ENCODE measurements at regions not wholly inside any gene's neighbourhood (a gene's known extent, or its start where the extent isn't known, plus 50 kb on each side); places are given as distances from the start of the nearest gene placed in this dataset.

- no peak overlapping the region for H2AFZ ChIP-seq (ENCODE audit: low read length)
- no peak overlapping the region for H3K4me3 ChIP-seq (ENCODE audit: low read length)
Observed at GRCh38 chr5:158256096-158256495, 397.2 kb upstream of the CLINT1 start.

DNA sequence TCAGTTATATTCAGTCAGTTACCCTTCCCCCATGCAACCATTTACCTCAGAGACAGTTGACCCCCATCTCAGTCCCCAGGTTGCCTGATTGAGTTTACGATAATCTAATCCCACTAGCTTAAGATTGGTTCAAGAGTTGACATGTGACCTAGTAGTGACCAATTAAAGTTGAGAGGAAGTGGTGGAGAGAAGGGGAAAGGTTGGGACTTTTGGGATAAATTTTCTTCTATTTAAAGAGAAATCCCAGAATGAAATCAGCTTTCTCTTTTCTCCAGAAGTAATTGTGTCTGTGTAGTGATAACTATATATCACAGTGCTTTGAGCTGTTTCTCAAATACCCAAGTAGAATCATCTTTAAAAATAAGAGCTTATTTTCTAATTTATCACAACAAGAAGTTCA, 396.7 kb upstream of the CLINT1 start:
- H3K9me3 ChIP-seq (ENCODE audit: low read length): no peaks in the 10 kb centered on the region
- H3K27me3 ChIP-seq (ENCODE audit: low read length): 0 out of 2 replicates have a peak, but pooled peaks cover under 1% of the 10 kb centered on the region
- no peaks in the 10 kb centered on the region for H4K20me1 ChIP-seq (ENCODE audit: insufficient read depth, low read depth, low read length)
- H3K27ac ChIP-seq (ENCODE audit: low read length): no peak overlapping the region
- no peaks in the 10 kb centered on the region for H3K36me3 ChIP-seq (ENCODE audit: insufficient read depth, low read length)
- no peak for DNase-seq
- H3K4me3 ChIP-seq (ENCODE audit: low read length): no peak overlapping the region
- H3K79me2 ChIP-seq (ENCODE audit: low read length): no peaks in the 10 kb centered on the region
- H2AFZ ChIP-seq (ENCODE audit: low read length): no peak overlapping the region
- H3K4me2 ChIP-seq (ENCODE audit: low read depth, low read length, poor library complexity, severe bottlenecking): no peak overlapping the region
- no peak overlapping the region for H3K9ac ChIP-seq (ENCODE audit: low read length)
- no peaks in the 10 kb centered on the region for H3K4me1 ChIP-seq (ENCODE audit: low read length)
- no peaks in the 10 kb centered on the region for H3K9me2 ChIP-seq (replicated peaks; ENCODE audit: insufficient read depth, low read length)

More at GRCh38 chr5:158256096-158256495, 397.2 kb upstream of the CLINT1 start:
- H3K9ac ChIP-seq (ENCODE audit: low read length): no peak overlapping the region
- H3K4me2 ChIP-seq (ENCODE audit: low read depth, low read length, poor library complexity, severe bottlenecking): no peak overlapping the region
- no peak for DNase-seq
- no peaks in the 10 kb centered on the region for H3K36me3 ChIP-seq (ENCODE audit: insufficient read depth, low read length)
- no peaks in the 10 kb centered on the region for H3K9me2 ChIP-seq (replicated peaks; ENCODE audit: insufficient read depth, low read length)
- no peaks in the 10 kb centered on the region for H3K79me2 ChIP-seq (ENCODE audit: low read length)
- H3K9me3 ChIP-seq (ENCODE audit: low read length): no peaks in the 10 kb centered on the region
- no peak overlapping the region for H3K27ac ChIP-seq (ENCODE audit: low read length)
- H3K4me1 ChIP-seq (ENCODE audit: low read length): no peaks in the 10 kb centered on the region
- H3K27me3 ChIP-seq (ENCODE audit: low read length): 0 out of 2 replicates have a peak, but pooled peaks cover 4% of the 10 kb centered on the region
- no peaks in the 10 kb centered on the region for H4K20me1 ChIP-seq (ENCODE audit: insufficient read depth, low read depth, low read length)

DNA sequence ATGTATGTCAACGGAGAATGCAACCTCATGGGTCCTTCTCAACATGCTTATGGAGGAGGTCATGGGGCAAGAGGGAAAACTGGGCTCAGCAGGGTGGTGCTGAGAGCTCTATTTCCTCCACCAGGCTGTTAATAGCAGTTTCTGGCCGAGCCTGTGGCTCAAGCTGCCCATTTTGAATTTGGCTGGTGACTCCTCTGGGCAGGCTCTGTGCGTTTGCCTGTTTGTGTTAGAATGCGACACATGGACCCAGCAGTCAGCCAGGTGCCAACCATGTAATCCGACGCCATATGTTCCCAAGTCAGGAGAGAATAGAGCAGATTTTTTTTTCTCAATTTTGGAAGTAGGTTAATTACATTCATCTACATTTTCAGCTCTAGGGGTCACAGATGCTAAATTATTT, 387.7 kb upstream of the CLINT1 start:
- H3K4me1 ChIP-seq (ENCODE audit: low read length): no peaks in the 10 kb centered on the region
- H2AFZ ChIP-seq (ENCODE audit: low read length): no peak overlapping the region
- H3K27ac ChIP-seq (ENCODE audit: low read length): no peak overlapping the region
- H3K27me3 ChIP-seq (ENCODE audit: low read length): 0 out of 2 replicates have a peak, but pooled peaks cover 2% of the 10 kb centered on the region
- no peak overlapping the region for H3K4me2 ChIP-seq (ENCODE audit: low read depth, low read length, poor library complexity, severe bottlenecking)
- no peak overlapping the region for H3K4me3 ChIP-seq (ENCODE audit: low read length)
- no peaks in the 10 kb centered on the region for H3K9me2 ChIP-seq (replicated peaks; ENCODE audit: insufficient read depth, low read length)
- no peaks in the 10 kb centered on the region for H3K36me3 ChIP-seq (ENCODE audit: insufficient read depth, low read length)
- no peak overlapping the region for H3K9ac ChIP-seq (ENCODE audit: low read length)
- no peaks in the 10 kb centered on the region for H4K20me1 ChIP-seq (ENCODE audit: insufficient read depth, low read depth, low read length)
- H3K79me2 ChIP-seq (ENCODE audit: low read length): no peaks in the 10 kb centered on the region
- DNase-seq: no peak
- no peaks in the 10 kb centered on the region for H3K9me3 ChIP-seq (ENCODE audit: low read length)

GRCh38 chr5:158245513-158245912, 386.6 kb upstream of the CLINT1 start:
- H3K79me2 ChIP-seq (ENCODE audit: low read length): no peaks in the 10 kb centered on the region
- no peak overlapping the region for H3K4me2 ChIP-seq (ENCODE audit: low read depth, low read length, poor library complexity, severe bottlenecking)
- H3K27me3 ChIP-seq (ENCODE audit: low read length): 0 out of 2 replicates have a peak, but pooled peaks cover 2% of the 10 kb centered on the region
- no peaks in the 10 kb centered on the region for H3K9me2 ChIP-seq (replicated peaks; ENCODE audit: insufficient read depth, low read length)
- H3K27ac ChIP-seq (ENCODE audit: low read length): no peak overlapping the region
- DNase-seq: no peak
- no peaks in the 10 kb centered on the region for H3K4me1 ChIP-seq (ENCODE audit: low read length)
- no peak overlapping the region for H3K4me3 ChIP-seq (ENCODE audit: low read length)
- H3K9me3 ChIP-seq (ENCODE audit: low read length): no peaks in the 10 kb centered on the region
- H4K20me1 ChIP-seq (ENCODE audit: insufficient read depth, low read depth, low read length): no peaks in the 10 kb centered on the region
- no peaks in the 10 kb centered on the region for H3K36me3 ChIP-seq (ENCODE audit: insufficient read depth, low read length)
- H3K9ac ChIP-seq (ENCODE audit: low read length): no peak overlapping the region
- H2AFZ ChIP-seq (ENCODE audit: low read length): no peak overlapping the region

DNA sequence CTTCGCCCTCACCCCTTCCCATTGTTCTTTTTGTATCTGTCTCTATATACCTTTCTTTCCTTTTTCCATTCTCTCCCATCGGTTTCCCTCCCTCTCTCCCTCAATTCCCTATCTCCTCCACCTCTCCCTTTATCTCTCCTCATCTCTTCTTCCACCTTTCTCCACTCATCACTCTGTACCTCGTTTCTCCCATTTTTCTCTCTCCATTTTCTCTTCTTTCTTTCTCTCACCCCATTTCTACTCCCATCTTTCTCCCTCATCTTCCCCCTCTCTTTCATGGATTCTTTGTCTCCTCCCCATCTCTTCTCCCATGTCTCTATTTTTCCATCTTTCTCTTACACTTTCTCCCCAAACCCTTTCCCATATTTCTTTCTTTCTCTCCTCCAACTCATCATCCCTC, 385.9 kb upstream of the CLINT1 start:
- H3K4me3 ChIP-seq (ENCODE audit: low read length): no peak overlapping the region
- H2AFZ ChIP-seq (ENCODE audit: low read length): no peak overlapping the region
- H3K27ac ChIP-seq (ENCODE audit: low read length): no peak overlapping the region
- H3K4me2 ChIP-seq (ENCODE audit: low read depth, low read length, poor library complexity, severe bottlenecking): no peak overlapping the region
- H3K4me1 ChIP-seq (ENCODE audit: low read length): no peaks in the 10 kb centered on the region
- no peaks in the 10 kb centered on the region for H3K9me2 ChIP-seq (replicated peaks; ENCODE audit: insufficient read depth, low read length)
- H3K9ac ChIP-seq (ENCODE audit: low read length): no peak overlapping the region
- no peaks in the 10 kb centered on the region for H3K79me2 ChIP-seq (ENCODE audit: low read length)
- H3K27me3 ChIP-seq (ENCODE audit: low read length): 0 out of 2 replicates have a peak, but pooled peaks cover 2% of the 10 kb centered on the region
- no peaks in the 10 kb centered on the region for H3K9me3 ChIP-seq (ENCODE audit: low read length)
- no peak for DNase-seq
- no peaks in the 10 kb centered on the region for H3K36me3 ChIP-seq (ENCODE audit: insufficient read depth, low read length)
- no peaks in the 10 kb centered on the region for H4K20me1 ChIP-seq (ENCODE audit: insufficient read depth, low read depth, low read length)

- Histone ChIP-seq H3K9me2 (replicated peaks; ENCODE audit: insufficient read depth, low read length) (no peaks in the 10 kb centered on the region), H3K36me3 (ENCODE audit: insufficient read depth, low read length) (no peaks in the 10 kb centered on the region), H3K4me1 (ENCODE audit: low read length) (no peaks in the 10 kb centered on the region), H4K20me1 (ENCODE audit: insufficient read depth, low read depth, low read length) (no peaks in the 10 kb centered on the region), H3K9ac (ENCODE audit: low read length) (no peak overlapping the region), H3K4me3 (ENCODE audit: low read length) (no peak overlapping the region), H3K27ac (ENCODE audit: low read length) (no peak overlapping the region), H2AFZ (ENCODE audit: low read length) (no peak overlapping the region), H3K4me2 (ENCODE audit: low read depth, low read length, poor library complexity, severe bottlenecking) (no peak overlapping the region), H3K9me3 (ENCODE audit: low read length) (no peaks in the 10 kb centered on the region), H3K79me2 (ENCODE audit: low read length) (no peaks in the 10 kb centered on the region), H3K27me3 (ENCODE audit: low read length) (no peaks in the 10 kb centered on the region)
- no peak for DNase-seq
Observed at GRCh38 chr5:158236511-158237335, 377.8 kb upstream of the CLINT1 start.

GRCh38 chr5:158235159-158235547, 376.2 kb upstream of the CLINT1 start:
- no peaks in the 10 kb centered on the region for H3K79me2 ChIP-seq (ENCODE audit: low read length)
- no peaks in the 10 kb centered on the region for H3K9me3 ChIP-seq (ENCODE audit: low read length)
- H3K9ac ChIP-seq (ENCODE audit: low read length): no peak overlapping the region
- no peak overlapping the region for H2AFZ ChIP-seq (ENCODE audit: low read length)
- no peaks in the 10 kb centered on the region for H3K36me3 ChIP-seq (ENCODE audit: insufficient read depth, low read length)
- H3K9me2 ChIP-seq (replicated peaks; ENCODE audit: insufficient read depth, low read length): no peaks in the 10 kb centered on the region
- H3K4me2 ChIP-seq (ENCODE audit: low read depth, low read length, poor library complexity, severe bottlenecking): no peak overlapping the region
- no peak for DNase-seq
- H3K4me1 ChIP-seq (ENCODE audit: low read length): no peaks in the 10 kb centered on the region
- H3K27me3 ChIP-seq (ENCODE audit: low read length): no peaks in the 10 kb centered on the region
- no peak overlapping the region for H3K27ac ChIP-seq (ENCODE audit: low read length)
- no peaks in the 10 kb centered on the region for H4K20me1 ChIP-seq (ENCODE audit: insufficient read depth, low read depth, low read length)
- H3K4me3 ChIP-seq (ENCODE audit: low read length): no peak overlapping the region

GRCh38 chr5:158234323-158235158, 375.6 kb upstream of the CLINT1 start:
- Histone ChIP-seq H3K9me2 (replicated peaks; ENCODE audit: insufficient read depth, low read length) (no peaks in the 10 kb centered on the region), H3K27ac (ENCODE audit: low read length) (no peak overlapping the region), H3K4me3 (ENCODE audit: low read length) (no peak overlapping the region), H3K27me3 (ENCODE audit: low read length) (no peaks in the 10 kb centered on the region), H3K4me2 (ENCODE audit: low read depth, low read length, poor library complexity, severe bottlenecking) (no peak overlapping the region), H3K9ac (ENCODE audit: low read length) (no peak overlapping the region), H2AFZ (ENCODE audit: low read length) (no peak overlapping the region), H3K79me2 (ENCODE audit: low read length) (no peaks in the 10 kb centered on the region), H3K4me1 (ENCODE audit: low read length) (no peaks in the 10 kb centered on the region), H3K36me3 (ENCODE audit: insufficient read depth, low read length) (no peaks in the 10 kb centered on the region), H4K20me1 (ENCODE audit: insufficient read depth, low read depth, low read length) (no peaks in the 10 kb centered on the region), H3K9me3 (ENCODE audit: low read length) (no peaks in the 10 kb centered on the region)
- DNase-seq: no peak
